Adipocyte (in vitro differentiated cells): ENCODE measurements at regions not wholly inside any gene's neighbourhood (a gene's known extent, or its start where the extent isn't known, plus 50 kb on each side); places are given as distances from the start of the nearest gene placed in this dataset.

ENCODE experiments used
- DNase-seq: peaks from one replicate; pipeline ENCODE4 v3.0.0-alpha.2; 2015; ENCODE audit warnings: low read depth
- H3K27me3 ChIP-seq: replicated peaks from 2 replicates; pipeline ENCODE4 v1.7.0; 2013; ENCODE audit warnings: mild to moderate bottlenecking, low read length, moderate library complexity; ENCODE audit not compliant: control insufficient read depth, insufficient read depth
- H3K36me3 ChIP-seq: 2 replicates; pipeline ENCODE4 v1.7.0; 2013; ENCODE audit warnings: low read length, mild to moderate bottlenecking, moderate library complexity; ENCODE audit not compliant: control insufficient read depth, insufficient read depth, severe bottlenecking
- H3K4me1 ChIP-seq: 2 replicates; pipeline ENCODE4 v1.7.0; 2013; ENCODE audit warnings: mild to moderate bottlenecking, low read length, moderate library complexity; ENCODE audit not compliant: control insufficient read depth, insufficient read depth
- H3K4me3 ChIP-seq: 2 replicates; pipeline ENCODE4 v1.7.0; 2013; ENCODE audit warnings: mild to moderate bottlenecking, low read length, moderate library complexity
- H3K9ac ChIP-seq: 2 replicates; pipeline ENCODE4 v1.7.0; 2013; ENCODE audit warnings: mild to moderate bottlenecking, low read length, moderate library complexity
- H3K9me3 ChIP-seq: 2 replicates; pipeline ENCODE4 v1.7.0; 2013; ENCODE audit warnings: mild to moderate bottlenecking, low read length, moderate library complexity; ENCODE audit not compliant: control insufficient read depth

DNA sequence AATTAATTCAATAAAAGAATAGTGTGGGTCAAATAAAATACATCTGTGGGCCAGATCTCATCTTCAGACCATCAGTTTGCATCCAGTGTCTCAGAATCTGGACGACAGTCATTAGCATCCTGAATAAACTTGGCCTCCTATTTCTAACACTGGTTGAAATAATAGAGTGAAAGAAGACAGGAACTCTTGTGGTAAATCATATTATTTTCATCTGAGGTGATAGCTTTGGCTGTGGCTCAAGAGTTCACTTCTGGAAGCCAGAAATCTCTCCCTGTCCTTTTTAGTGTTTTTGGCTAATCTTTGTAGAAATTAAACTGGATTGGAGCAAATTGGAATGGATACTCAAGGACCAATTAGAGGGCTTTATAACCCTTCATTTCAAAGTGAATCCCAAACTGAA, 63.4 kb upstream of the HMHB1 start:
- Histone ChIP-seq H3K9ac (no peak overlapping the region), H3K9me3 (no peaks in the 10 kb centered on the region), H3K4me1 (peaks cover 11% of the 10 kb centered on the region), H3K36me3 (no peaks in the 10 kb centered on the region), H3K4me3 (no peak overlapping the region), H3K27me3 (no peaks in the 10 kb centered on the region)
- DNase-seq = no peak

DNA sequence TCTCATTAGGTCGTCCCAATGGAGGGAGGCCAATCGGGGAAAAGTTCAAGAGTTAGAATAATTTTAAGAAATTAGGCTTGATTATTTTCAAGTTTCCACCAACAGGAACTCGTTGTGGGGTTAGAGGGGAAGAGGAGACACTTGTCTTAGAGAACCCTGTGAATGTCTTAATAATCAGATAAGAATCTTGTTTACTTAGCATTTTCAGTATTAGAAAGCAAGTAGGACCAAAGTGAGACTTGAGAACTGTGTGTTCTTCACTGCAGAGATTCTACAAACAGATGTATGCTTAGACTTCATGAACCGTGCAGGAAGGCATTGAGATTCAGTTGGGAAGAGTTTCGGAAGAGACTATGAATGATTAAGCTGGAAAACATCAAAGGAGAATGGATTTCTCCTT, 69.0 kb upstream of the HMHB1 start:
- no peak overlapping the region for H3K9ac ChIP-seq
- peaks cover 4% of the 10 kb centered on the region for H3K4me1 ChIP-seq
- H3K27me3 ChIP-seq = no peaks in the 10 kb centered on the region
- no peaks in the 10 kb centered on the region for H3K9me3 ChIP-seq
- no peaks in the 10 kb centered on the region for H3K36me3 ChIP-seq
- H3K4me3 ChIP-seq = no peak overlapping the region
- DNase-seq = no peak

DNA sequence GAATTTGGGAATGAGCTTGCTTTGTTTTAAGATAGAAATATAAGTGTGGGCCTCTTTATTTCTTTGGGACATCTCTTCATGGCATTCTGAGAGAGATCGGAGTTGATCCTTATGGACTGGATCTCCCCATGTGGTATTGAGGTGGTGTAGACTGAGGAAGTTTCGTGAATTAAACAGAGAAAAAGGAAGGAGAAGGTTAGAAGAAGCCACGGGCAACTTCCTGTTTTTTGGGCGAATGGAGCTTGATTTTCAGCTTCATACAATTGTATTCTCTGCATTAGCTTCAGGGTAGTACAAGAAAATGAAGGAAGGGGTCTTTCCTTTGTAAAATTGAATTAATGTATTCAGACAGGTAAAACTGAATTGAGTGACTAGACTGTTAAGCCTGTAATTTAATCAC, 70.5 kb upstream of the HMHB1 start:
- peaks cover 9% of the 10 kb centered on the region for H3K4me1 ChIP-seq
- no peak overlapping the region for H3K9ac ChIP-seq
- DNase-seq = no peak
- no peaks in the 10 kb centered on the region for H3K27me3 ChIP-seq
- H3K36me3 ChIP-seq = no peaks in the 10 kb centered on the region
- no peak overlapping the region for H3K4me3 ChIP-seq
- no peaks in the 10 kb centered on the region for H3K9me3 ChIP-seq

DNA sequence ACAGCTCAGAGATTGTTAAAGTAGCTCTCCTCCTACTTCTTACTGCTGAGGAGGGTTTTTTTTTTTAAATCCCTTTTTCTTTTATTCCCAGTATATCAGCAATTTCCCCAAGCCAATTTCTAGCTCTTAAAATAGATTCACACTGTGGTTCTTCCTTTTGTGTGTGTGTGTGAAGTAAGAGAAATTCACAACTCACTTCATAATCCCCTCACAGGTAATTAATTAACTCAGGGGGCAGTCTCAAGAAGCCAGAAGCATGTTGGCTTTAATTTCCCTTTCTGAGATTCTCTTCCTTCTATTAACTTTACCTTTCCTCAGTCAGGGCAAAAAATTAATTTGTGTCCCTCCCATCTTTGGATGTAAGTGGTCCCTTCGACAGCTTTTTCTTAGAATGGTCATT, 71.0 kb upstream of the HMHB1 start:
- no peak for DNase-seq
- Histone ChIP-seq H3K27me3 (no peaks in the 10 kb centered on the region), H3K4me1 (peaks cover 9% of the 10 kb centered on the region), H3K36me3 (no peaks in the 10 kb centered on the region), H3K9ac (no peak overlapping the region), H3K4me3 (no peak overlapping the region), H3K9me3 (no peaks in the 10 kb centered on the region)

DNA sequence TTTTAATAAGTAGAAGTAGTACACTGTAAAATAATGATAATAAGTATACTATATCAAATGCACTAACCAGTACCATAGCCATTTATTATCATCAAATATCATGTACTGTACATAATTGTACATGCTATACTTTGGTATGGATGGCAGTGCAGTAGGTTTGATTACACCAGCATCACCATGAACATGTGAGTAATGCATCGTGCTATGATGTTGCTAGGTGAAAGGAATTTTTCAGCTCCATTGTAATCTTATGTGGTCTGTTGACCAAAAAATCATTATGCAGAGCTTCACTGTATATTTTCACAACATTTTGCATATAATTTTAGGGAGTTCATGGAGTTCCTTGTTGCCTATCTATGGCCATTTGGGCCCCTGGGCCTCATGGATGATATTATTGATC, 72.2 kb upstream of the HMHB1 start:
- Histone ChIP-seq H3K4me1 (peaks cover 9% of the 10 kb centered on the region), H3K9ac (no peak overlapping the region), H3K4me3 (no peak overlapping the region), H3K36me3 (no peaks in the 10 kb centered on the region), H3K9me3 (no peaks in the 10 kb centered on the region), H3K27me3 (no peaks in the 10 kb centered on the region)
- no peak for DNase-seq

DNA sequence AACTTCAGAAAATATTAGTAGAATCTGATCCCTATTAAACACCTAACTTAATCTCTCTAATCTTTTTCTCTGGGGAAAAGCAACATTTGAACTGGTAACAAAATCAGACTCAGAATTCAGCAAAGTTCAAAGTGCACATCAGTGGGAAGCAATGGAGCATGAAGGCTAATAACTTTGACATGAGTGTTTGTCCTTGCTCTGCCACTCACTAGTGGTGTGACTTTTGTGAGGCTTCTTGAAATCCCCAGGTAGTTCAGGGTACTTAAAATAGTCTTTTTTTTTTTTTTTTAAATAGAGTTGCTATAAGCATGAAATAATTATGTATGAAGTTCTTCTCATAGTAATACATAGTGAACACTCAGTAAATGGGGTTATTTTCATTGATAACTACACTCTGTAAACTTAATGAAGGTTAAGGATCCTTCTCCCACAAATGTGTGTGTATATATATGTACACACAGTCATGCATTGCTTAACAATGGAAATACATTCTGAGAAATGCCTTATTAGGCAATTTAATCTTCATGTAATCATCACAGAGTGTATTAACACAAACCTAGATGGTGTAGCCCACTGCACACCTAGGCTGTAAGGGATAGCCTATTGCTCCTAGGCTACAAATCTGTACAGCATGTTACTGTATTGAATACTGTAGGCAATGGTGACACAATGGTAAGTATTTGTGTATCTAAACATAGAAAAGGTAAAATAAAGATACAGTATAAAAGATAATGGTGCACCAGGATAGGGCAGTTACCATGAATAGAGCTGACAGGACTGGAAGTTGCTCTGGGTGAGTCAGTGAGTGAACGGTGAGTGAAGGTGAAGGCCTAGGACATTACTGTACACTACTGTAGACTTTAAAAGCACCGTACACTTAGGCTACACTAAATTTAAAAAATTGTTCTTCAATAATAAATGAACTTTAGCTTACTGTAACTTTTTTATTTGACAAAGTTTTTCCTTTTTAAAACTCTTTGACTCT, 73.3 kb upstream of the HMHB1 start:
- no peaks in the 10 kb centered on the region for H3K27me3 ChIP-seq
- H3K9me3 ChIP-seq = no peaks in the 10 kb centered on the region
- no peak overlapping the region for H3K9ac ChIP-seq
- H3K4me1 ChIP-seq = peaks cover 9% of the 10 kb centered on the region
- DNase-seq = no peak
- no peak overlapping the region for H3K4me3 ChIP-seq
- no peaks in the 10 kb centered on the region for H3K36me3 ChIP-seq

DNA sequence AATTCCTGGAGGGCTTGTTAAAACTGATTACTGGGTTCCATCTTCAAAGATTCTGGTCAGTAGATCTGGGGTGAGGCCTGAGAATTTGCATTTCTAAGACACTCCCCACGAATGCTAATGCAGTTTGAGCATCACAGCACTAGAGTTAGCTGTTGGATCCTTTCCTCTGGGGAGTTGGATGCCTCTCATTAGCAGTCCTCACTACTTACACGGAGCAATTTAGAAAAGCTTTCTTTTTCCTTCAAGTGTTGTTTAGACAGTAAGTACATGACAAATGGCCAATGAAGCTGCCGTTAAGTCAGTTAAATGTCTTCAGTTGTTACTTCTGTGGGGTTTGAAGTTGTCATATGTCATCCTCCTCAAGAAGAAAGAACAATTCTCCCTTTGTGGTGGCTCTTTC, 74.9 kb upstream of the HMHB1 start:
- Histone ChIP-seq H3K27me3 (no peaks in the 10 kb centered on the region), H3K9ac (no peak overlapping the region), H3K9me3 (no peaks in the 10 kb centered on the region), H3K4me3 (no peak overlapping the region), H3K36me3 (no peaks in the 10 kb centered on the region), H3K4me1 (peaks cover 9% of the 10 kb centered on the region)
- no peak for DNase-seq

DNA sequence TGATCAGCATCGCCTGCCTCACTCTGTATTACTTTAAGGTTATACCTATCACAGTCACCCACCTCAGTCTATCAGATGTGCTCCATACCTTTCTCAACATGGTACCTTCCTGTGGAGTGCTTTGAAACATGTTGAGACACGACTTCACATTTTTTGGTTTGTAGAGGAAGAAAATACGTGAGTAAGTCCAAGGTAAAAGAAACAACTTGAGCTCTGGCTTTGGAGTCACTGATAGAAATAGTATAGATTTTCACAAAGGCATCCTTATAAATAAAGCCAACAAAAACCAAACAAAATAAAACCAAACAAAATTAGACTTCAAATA, 77.5 kb upstream of the HMHB1 start:
- no peak for DNase-seq
- Histone ChIP-seq H3K9ac (no peak overlapping the region), H3K4me1 (peaks cover 9% of the 10 kb centered on the region), H3K9me3 (no peaks in the 10 kb centered on the region), H3K36me3 (no peaks in the 10 kb centered on the region), H3K4me3 (no peak overlapping the region), H3K27me3 (no peaks in the 10 kb centered on the region)

DNA sequence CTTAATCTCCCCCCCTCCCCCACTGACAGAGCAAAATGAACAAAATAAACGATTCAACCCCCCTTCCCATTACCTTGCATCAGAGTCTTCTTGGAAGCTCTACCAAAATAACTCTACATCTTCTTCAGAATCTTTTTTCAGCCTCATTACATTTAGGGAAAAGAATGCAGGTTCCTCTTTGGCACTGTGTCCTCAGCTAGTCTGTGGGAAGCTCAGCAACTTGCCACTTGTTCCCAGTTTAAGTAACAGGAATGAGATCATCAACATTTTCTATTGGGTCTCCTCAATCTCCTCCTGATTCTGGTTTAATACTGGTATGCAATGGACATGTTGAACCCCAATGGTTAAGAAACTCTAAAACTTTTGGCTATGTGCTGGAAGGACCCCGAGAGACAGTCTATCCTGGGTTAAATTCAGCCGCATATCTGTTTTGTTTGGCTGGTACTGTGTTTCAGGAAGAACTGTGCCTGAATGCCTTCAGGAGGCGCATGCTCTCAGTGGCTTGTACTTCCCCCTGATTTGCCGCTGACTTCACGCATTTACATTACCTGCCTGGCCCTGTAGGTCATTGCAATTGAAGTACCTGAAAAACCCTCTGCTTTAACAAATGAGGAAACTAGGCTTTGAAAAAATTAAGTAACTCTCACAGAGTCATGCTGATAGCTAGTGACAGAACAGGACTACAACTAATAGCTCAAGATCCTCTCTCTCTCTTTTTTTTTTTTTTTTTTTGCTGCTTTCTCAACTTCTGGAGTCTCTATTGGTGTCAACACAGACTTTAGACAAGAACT, 78.1 kb upstream of the HMHB1 start:
- Histone ChIP-seq H3K4me1 (peaks cover 9% of the 10 kb centered on the region), H3K9me3 (no peaks in the 10 kb centered on the region), H3K36me3 (no peaks in the 10 kb centered on the region), H3K4me3 (no peak overlapping the region), H3K27me3 (no peaks in the 10 kb centered on the region), H3K9ac (no peak overlapping the region)
- no peak for DNase-seq

DNA sequence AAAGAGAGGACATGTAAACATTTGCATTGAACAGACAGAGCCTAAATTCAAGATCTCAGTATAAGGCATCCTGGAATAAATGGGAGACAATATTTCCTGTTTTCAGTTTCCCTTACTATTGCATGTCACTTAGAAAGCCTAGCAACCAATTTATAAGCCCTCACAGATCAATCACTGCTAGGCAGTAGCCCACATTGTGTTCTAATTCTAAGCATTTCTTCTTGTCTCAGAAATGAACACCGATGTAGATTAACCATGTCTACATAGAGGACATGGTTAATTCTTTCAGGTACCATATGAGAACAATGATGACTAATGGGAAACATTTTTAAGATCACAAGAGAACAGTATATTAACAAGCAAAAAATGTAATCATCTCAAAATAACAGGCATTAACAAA, 79.6 kb upstream of the HMHB1 start:
- Histone ChIP-seq H3K36me3 (no peaks in the 10 kb centered on the region), H3K27me3 (no peaks in the 10 kb centered on the region), H3K9ac (no peak overlapping the region), H3K4me3 (no peak overlapping the region), H3K9me3 (no peaks in the 10 kb centered on the region), H3K4me1 (no peaks in the 10 kb centered on the region)
- no peak for DNase-seq

DNA sequence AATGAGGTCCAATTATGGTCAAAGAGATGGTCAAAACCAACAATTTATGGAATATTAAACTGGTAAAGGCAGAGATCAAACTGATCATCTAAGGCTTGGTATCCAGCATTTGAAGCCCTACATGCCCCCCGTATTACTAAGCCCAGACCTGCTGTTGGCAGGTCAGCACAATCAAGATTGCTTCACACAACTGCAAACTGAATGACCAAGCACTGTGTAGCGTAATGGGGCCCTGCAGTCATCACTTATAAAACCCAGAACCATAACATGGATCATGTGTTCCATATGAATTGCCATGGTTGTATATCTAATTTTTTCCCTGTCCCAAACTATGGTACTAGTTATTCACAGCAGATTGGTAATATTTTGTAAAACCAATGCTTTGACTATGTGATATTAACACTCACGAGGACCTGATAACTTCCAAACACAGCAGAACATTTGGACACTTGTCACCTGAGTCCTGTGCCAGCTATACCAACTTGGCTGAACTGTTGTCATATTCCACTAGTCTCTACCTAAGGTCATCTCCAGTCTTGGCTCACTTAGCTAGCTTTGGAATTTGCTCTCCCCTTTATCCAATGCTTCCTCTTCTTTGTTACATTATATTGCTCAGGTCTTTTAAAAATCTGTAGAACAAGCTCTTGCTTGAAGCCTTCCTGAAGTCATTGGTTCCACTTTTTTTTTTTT, 81.7 kb upstream of the HMHB1 start:
- Histone ChIP-seq H3K4me1 (no peaks in the 10 kb centered on the region), H3K27me3 (no peaks in the 10 kb centered on the region), H3K4me3 (no peak overlapping the region), H3K36me3 (no peaks in the 10 kb centered on the region), H3K9ac (no peak overlapping the region), H3K9me3 (peaks cover 5% of the 10 kb centered on the region)
- no peak for DNase-seq
